ENCODE measurements at regions not wholly inside any gene's neighbourhood (a gene's known extent, or its start where the extent isn't known, plus 50 kb on each side); places are given as distances from the start of the nearest gene placed in this dataset.

DNA sequence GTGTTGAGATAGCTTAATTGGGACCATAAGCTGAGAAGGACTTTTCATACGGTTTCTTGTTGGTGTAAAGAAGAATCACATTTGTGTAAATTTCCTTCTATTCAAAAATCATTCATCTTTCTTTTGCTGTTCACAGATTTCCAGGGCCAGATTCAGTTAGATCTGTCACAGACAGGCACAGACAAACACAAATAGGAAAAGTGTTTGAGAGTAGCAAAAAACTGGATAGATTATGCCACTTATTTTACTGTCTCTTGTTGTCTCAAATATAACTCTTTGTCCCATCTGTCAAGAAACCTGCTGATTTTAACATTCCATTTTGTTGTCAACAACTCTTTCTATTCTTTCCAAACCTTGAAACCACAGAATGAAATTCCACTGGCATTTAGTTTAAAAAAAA, 142.8 kb downstream of the ID4 start:
- Mint-ChIP-seq H3K27ac (no peak overlapping the region), H3K9me3 (no peaks in the 10 kb centered on the region), H3K4me3 (no peak overlapping the region), H3K4me1 (no peaks in the 10 kb centered on the region), H3K36me3 (ENCODE audit: low read depth) (no peaks in the 10 kb centered on the region), H3K27me3 (ENCODE audit: low read depth, poor library complexity) (peaks cover under 1% of the 10 kb centered on the region)
- DNase-seq, result no peak
- no peak for TF ChIP-seq CTCF (IDR thresholded peaks at IDR 0.05)

- Mint-ChIP-seq H3K4me3 (no peak overlapping the region), H3K36me3 (ENCODE audit: low read depth) (no peaks in the 10 kb centered on the region)
- no peak for TF ChIP-seq CTCF (IDR thresholded peaks at IDR 0.05)
These were observed 146.2 kb downstream of the ID4 start for GRCh38 chr6:19983374-19983773.

DNA sequence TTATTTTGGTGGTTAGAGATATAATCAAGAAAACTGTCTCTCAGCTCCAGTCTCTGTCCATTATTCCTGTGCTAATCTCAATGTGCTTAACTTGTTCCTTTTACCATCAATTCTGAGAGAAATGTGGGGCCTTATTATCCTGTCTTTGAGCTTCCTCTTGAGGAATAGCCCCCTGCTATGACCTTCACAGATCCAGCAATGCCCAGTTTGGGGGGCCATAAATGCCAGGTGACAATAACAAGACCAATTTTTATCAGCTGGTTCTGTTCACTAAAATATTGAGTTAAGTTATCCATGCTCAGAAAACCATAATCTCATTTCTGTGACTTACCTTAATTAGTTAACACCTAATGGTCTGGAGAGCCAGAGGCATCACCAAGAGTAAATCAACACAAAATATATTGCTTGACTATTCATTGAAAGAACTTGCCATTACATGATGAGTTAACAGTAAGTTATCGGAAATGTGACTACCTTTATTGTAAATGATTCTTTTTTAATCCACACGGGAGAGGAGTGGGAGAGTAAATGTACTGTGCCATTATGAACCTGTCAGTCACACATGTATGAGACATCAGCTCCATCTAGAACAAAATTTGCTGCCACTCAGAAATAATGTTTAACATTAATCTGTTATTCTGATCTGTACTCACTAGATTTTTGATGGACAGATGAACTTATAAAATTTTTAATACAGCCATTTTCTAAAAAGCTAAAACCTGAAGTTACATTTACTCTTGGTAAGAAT, 149.7 kb downstream of the ID4 start:
- no peaks in the 10 kb centered on the region for H3K4me1 Mint-ChIP-seq
- no peak overlapping the region for H3K27ac Mint-ChIP-seq
- H3K4me3 Mint-ChIP-seq, result no peak overlapping the region
- H3K27me3 Mint-ChIP-seq (ENCODE audit: low read depth, poor library complexity), result peaks cover 5% of the 10 kb centered on the region
- no peak for DNase-seq
- H3K9me3 Mint-ChIP-seq, result no peaks in the 10 kb centered on the region
- TF ChIP-seq CTCF (IDR thresholded peaks at IDR 0.05), result no peak
- H3K36me3 Mint-ChIP-seq (ENCODE audit: low read depth), result no peaks in the 10 kb centered on the region

More at GRCh38 chr6:19983374-19983773, 146.2 kb downstream of the ID4 start:
- no peak for DNase-seq
- H3K9me3 Mint-ChIP-seq, result no peaks in the 10 kb centered on the region
- no peak overlapping the region for H3K27ac Mint-ChIP-seq
- no peaks in the 10 kb centered on the region for H3K4me1 Mint-ChIP-seq
- peaks cover 5% of the 10 kb centered on the region for H3K27me3 Mint-ChIP-seq (ENCODE audit: low read depth, poor library complexity)

GRCh38 chr6:19988555-19988954, 151.4 kb downstream of the ID4 start:
- H3K9me3 Mint-ChIP-seq, result no peaks in the 10 kb centered on the region
- no peak overlapping the region for H3K27ac Mint-ChIP-seq
- H3K36me3 Mint-ChIP-seq (ENCODE audit: low read depth), result no peaks in the 10 kb centered on the region
- H3K4me3 Mint-ChIP-seq, result no peak overlapping the region
- no peak for TF ChIP-seq CTCF (IDR thresholded peaks at IDR 0.05)
- peaks cover 9% of the 10 kb centered on the region for H3K27me3 Mint-ChIP-seq (ENCODE audit: low read depth, poor library complexity)
- no peaks in the 10 kb centered on the region for H3K4me1 Mint-ChIP-seq
- DNase-seq, result peak; percentile 19

- peaks cover 9% of the 10 kb centered on the region for H3K27me3 Mint-ChIP-seq (ENCODE audit: low read depth, poor library complexity)
- H3K27ac Mint-ChIP-seq, result no peak overlapping the region
- no peaks in the 10 kb centered on the region for H3K36me3 Mint-ChIP-seq (ENCODE audit: low read depth)
- no peaks in the 10 kb centered on the region for H3K9me3 Mint-ChIP-seq
- H3K4me3 Mint-ChIP-seq, result no peak overlapping the region
- H3K4me1 Mint-ChIP-seq, result no peaks in the 10 kb centered on the region
- TF ChIP-seq CTCF (IDR thresholded peaks at IDR 0.05), result no peak
- DNase-seq, result no peak
These were observed 154.0 kb downstream of the ID4 start for GRCh38 chr6:19991176-19991575.

DNA sequence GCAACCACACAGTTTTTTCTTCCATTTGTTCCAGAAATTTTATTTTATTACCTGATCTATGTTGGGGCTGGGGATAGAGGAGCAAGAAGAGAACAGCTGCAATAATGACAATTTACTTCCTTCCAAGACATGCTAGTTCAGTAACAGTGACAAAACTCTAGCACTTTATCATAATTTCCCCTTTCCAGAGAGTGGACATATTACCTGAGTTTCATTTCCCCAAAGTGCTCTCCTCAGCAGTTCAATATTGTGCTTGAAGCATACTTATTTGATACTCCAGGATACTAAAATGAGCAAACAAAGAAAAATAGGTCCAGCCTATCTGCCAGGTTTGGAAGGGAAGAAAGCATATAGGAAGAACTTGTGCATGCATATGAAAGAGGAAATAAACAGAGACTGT, 157.7 kb downstream of the ID4 start:
- Mint-ChIP-seq H3K27ac (no peak overlapping the region), H3K4me3 (no peak overlapping the region), H3K27me3 (ENCODE audit: low read depth, poor library complexity) (peaks cover 13% of the 10 kb centered on the region), H3K4me1 (no peaks in the 10 kb centered on the region), H3K9me3 (no peaks in the 10 kb centered on the region), H3K36me3 (ENCODE audit: low read depth) (no peaks in the 10 kb centered on the region)
- no peak for DNase-seq
- TF ChIP-seq CTCF (IDR thresholded peaks at IDR 0.05), result no peak
